ENCODE measurements at regions not wholly inside any gene's neighbourhood (a gene's known extent, or its start where the extent isn't known, plus 50 kb on each side); places are given as distances from the start of the nearest gene placed in this dataset.

DNA sequence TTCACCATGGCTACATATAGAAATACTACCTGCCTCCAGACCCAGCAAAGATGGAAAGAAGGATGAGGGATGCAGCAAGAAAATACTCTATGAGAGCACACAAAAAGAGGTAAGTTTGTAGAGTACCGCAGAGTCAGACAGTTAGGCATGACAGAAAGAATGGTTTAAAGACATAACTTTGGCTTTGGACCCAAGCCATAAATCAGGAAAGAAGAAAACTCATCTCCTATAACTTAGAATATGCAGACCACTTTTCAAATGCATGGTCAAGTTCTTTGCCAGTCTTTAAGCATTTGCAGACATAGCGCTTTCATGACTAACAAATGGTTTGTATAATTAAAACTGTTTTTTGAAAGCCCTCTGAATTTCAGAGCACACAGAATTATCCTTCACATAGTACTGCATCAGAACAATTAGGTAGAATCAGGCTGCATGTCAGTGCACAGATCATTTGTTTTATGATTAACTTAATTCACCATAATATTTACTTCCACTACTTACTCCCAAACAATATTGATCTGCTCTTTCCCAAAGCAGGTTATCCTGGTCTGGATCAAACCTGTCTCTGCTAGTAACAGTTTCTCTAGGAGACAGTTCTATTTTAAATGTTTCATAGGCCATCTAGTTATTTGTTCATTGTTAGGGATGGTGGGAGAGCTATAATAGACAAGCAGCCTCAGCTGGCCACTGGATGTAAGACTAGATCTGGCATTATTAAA lies 280.7 kb upstream of the NR5A2 start:
- DNase-seq: no peak

DNA sequence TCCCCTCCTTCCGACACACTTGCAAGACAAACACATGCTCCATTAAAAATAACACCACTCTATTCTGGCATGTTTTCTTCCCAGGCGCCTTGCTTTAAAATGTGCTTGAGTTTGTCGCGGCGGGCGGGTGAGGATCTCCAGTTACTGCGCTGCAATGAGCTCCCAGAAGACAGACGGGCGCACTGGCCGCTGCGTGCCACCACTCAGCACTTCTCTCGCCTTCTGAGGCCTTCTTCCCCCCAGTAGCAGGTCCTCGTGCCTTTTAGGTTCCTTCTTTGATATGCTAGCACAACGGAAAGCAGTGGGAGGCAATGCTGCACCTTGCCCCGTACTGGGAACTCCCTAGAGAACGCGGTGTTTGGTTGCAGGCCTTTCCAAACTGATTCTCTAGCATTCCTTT lies 279.5 kb upstream of the NR5A2 start:
- DNase-seq: peak; percentile 67

DNA sequence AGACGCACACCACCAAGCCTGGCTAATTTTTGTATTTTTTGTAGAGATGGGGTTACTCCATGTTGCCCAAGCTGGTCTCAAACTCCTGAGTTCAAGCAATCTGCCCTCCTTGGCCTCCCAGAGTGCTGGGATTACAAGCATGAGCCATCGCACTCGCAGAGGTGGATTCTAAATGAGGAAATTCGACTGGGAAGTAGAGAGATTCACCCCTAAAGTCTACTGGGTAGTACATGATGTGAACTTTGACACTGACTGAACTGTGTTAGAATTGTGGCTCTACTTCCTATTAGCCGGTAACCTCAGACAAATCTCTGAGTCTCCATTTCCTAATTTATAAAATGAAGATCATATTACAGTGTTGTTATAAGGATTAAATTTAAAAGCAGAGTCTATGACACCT lies 276.0 kb upstream of the NR5A2 start:
- no peak for DNase-seq

DNA sequence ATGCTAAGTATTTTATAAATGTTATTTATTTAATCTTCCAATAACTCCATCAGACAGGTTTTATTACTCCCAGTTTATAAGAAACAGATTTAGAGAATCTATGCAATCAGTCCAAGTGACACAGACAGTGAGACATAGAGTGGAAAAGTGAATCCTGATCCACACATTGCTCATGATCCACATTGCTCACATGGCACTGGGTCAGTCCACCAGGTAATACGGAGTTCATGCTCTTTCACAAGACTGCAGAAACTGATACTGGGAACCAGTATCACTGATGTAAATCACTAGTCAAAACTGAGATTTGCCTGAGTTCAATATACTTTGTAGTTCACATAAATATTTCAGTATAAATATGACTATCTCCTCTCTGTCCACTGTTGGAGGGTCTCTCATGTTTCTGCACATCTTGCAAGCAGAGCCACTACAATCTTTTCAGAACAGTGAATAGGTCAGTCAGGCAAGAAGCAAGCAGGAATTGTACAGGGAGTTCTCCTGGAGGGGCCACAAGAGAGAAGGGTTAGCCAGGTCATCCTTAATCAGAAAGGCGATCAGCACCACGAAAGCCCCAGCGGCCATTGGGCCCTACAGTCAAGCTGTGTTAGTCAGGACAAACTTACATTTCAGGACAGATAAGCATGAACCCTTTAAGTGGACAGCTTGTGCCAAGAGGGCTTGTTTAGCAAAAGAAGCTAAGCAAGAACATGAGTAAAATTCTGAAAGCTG lies 275.4 kb upstream of the NR5A2 start:
- no peak for DNase-seq

DNA sequence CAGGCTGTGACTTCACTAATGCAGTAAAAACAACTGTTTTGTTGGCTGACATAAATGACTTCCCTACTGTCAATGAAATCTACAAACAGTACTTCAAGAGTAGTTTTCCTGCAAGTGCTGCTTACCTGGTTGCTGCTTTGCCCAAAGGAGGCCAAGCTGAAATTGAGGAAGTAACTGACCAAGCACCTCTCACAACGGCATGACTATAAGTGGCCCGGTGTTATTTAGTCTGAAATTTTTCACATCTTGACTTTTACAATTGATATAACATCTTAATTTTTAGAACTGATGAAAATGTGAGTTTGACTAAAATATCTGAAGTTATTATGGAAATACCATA lies 274.9 kb upstream of the NR5A2 start:
- no peak for DNase-seq

DNA sequence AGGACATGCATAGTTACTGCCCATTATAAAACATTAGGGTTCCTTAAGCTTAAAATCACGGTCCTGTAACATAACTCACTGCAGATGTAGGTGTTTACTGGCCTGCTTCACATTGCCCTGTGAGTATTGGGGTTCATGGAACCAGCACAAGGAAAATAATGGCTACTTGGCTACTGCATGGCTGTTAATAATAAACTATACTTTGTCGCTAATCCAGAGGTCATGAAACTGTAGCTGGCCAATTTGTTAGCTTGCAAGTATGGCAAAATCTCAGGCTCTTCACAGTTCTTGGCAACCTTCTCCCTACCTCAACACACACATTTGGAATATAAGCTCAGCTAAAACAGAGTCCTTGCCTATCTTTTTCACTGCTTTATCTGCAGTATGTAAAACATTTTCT lies 274.0 kb upstream of the NR5A2 start:
- DNase-seq: no peak

DNA sequence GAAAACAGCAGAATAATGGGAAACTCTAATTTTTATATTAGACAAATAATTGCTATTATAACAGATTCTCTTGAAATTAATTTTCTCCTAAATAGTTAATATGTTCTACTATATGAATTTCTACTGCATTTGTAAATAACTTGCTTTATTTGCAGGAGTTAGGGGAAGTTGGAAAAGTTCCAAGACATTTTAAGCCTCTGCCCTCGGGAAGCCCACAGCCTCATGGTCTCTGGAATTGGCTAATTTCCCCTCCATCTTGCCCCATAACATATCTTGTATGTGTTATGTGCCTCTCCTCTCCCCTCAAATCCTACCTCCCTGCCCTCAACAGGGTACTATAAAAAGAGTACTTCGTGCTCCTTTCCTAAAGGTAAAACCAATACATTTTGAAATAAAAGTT lies 271.4 kb upstream of the NR5A2 start:
- no peak for DNase-seq

DNA sequence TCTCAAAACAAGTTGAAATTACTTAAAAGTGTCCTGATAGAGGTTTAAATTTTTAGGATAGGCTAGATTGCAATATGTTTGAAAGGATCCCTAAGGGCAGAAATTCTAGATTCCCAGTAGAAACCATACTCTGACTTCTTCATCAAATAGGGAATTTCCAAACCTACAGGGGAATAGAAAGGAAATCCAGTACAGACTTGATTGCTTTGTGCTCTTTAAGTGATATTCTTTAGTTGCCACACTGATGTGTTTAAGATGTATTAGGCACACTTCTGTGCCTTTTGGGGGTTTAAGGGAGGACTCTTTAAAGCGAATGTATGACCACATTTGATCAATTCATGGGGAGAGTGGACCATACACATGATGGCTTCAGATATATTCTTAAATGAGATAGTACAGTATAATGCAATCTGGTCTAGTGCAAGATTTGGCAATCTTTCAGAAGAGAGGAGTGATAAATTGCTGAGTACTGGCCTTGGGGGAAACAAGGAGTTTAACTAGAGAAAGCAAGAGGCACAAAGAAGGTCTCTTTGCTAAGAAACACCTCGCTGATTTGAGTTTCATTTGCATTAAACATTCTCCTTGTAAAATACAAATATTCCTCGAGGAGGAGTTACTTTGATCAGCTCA lies 268.8 kb upstream of the NR5A2 start:
- DNase-seq: no peak

DNA sequence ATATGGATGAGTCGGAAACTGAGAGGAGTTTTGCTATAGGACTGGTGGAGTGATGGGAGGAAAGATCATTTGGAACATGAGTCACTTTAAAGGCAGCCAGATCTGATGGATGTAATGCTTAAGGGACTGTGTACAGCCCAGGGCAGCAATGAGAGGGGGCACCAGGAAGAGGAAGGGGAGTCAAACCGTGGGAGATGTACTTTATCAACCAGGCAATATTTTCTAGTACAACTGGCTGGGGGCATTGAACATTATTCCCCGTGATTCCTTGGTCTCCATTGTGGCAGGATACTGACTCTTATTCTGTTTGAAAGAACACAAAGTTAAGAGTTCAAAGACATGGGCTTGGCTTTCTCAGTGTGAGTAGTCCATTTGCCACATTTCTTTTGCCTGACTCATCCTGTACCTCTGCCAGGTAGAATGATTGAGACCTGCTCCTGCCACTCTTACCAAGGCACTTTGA lies 268.2 kb upstream of the NR5A2 start:
- DNase-seq: no peak

DNA sequence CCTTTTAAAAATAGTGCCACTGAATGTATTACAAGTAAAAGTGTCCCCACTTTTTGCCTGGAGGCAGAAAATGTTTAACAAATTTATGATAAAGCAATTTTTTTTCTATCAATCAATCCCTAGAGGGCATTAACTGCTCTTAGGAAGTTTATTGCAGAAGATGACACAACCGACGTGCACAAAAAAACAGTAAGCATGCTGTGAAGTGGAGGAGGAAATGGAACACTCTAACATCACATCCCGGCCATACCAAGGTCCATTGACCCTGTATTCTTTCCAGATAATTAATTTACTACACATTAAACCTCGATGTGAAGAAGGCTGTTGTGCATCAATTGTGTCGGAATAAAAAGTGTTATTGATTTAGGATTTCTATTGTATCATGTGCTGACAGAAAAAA lies 264.9 kb upstream of the NR5A2 start:
- DNase-seq: peak; percentile 22

DNA sequence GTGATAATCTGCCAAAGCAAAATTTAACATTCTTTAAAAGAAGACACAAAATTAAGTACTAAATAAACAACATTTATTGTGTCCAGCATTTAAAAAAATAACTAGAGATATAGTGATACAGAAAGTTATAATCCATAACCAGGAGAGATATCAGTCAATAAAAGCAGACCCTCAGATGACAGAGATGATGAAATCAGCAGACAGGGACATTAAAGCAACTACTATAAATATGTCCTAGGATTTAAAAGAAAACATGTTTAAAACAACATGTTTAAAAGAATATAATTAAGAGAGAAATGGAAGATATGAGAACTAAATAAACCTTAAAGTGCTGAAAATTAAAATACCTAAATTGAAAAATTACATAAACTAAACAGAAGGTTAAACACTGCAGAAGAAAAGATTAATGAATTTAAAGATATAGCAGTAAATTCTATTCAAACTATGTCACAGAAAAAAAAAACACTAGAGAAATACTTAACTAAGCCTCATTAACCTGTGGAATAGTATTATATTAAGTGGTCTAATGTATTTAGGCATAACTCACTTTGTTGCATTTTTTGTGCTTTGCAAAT lies 261.2 kb upstream of the NR5A2 start:
- DNase-seq: no peak

DNA sequence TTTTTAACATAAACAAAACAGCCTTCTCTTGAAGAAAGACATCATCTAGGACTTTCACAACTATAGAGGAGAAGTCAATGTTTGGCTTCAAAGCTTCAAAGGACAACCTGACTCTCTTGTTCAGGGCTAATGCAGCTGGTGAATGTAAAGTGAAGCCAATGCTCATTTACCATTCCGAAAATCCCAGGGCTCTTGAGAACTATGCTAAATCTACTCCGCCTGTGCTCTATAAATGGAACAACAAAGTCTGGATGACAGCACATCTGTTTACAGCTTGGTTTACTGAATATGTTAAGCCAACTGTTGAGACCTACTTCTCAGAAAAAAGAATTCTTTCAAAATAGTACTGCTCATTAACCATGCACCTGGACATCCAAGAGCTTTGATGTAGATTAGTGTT lies 259.8 kb upstream of the NR5A2 start:
- DNase-seq: no peak

DNA sequence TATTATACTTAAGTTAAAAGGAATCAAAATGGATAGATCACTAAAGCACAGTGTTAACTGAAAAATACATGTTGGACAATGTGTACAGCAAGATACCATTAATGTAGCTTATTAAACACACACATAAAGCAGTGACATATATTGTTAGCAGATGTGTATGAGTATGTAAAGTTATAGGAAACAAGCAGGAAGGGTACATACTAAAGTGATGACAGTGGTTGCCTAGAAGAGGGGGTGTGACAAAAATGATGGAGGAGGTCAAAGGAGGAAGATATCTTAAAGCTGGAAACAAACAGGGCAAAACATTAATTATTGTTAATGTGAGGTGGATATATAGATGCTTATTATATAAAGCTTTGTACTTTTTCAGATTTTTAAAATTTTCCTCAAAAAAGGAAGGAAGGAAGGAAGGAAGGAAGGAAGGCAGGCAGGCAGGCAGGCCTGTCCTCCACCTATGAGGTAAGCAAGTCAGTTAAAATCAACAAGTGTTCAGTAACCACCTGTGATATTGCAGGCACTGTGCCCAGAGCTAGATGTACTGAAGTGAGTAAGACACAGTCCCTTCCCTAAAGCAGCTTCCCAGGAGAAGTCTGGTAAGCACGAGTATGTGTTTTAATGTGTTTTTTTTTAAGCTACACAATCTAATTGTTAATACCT lies 252.9 kb upstream of the NR5A2 start:
- DNase-seq: no peak

DNA sequence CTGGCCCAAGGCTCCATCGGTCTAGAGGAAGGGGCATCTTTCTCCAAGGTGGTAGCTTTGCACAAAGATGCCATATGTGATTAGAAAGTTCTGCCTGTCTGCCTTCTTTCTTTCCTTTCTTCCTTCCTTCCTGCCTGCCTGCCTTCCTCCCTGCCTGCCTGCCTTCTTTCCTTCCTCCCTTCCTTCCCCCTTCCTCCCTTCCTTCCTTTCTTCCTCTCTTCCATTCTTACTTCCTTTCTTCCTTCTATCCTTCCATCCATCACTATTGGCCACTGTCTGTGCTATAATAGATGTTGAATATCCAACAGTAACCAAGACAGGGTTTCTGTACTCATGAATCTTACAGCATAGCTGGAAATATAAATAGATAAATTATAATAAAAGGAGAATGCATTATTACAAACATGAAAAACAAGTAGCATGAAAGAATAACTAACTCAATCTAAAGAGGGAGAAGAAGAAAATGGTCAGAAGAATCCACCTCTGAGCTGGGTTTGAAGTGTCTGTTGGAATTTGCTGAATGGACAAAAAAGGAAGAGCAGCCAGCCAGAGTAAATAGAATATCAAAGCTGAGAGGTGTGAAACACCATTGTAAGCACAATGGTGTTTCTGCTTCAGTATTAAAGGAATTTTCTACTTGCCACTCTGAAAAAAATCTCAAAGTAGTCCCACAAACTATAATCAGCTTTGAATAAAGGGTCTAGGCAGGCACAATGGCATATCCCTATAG lies 250.6 kb upstream of the NR5A2 start:
- DNase-seq: no peak

DNA sequence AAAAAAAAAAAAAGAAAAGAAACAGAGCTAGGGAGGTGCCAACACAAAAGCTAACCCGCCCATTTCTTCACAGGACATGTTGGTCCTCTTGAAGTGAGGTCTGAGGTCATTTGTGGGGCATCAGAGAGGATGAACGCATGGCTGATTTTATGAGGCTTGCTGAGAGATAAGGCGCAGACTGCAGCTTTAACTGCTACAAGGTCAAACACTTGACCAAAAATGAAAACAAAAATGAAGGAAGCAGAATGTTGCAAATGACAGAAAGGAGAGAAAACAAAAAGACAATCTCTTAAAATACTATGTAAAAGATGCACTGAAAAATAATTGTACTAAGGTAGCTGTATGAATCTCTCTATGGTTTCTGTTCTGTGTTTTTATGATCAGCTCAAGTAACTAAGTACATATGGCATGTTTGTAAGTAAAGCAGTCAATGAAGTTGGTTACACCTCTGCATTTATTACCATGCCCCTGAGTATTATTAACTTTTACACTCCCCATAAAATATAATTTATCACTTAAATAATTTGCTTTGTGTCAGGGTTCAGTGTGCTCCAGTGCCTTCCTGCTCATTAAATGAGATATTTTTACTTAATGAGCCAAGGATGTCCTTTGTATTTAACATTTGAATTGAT lies 249.1 kb upstream of the NR5A2 start:
- peak; percentile 39 for DNase-seq

DNA sequence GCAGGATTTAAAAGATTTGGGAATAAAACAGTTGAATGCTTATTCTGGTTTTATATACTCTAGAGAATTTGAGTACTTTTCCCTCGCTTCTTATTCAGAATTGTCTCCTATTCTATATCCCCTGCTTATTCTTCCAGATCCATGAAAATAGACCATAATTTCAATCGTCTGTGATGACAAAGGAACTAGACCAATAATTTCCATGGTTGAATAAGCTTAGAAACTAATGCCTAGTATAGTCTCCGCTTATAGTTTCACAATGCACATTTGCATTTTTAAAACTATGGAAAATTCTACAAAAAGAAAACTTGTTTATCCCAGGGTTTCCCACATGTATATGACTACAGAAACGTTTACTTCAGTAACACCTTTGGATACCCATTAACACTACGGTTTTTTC lies 247.4 kb upstream of the NR5A2 start:
- DNase-seq: no peak

DNA sequence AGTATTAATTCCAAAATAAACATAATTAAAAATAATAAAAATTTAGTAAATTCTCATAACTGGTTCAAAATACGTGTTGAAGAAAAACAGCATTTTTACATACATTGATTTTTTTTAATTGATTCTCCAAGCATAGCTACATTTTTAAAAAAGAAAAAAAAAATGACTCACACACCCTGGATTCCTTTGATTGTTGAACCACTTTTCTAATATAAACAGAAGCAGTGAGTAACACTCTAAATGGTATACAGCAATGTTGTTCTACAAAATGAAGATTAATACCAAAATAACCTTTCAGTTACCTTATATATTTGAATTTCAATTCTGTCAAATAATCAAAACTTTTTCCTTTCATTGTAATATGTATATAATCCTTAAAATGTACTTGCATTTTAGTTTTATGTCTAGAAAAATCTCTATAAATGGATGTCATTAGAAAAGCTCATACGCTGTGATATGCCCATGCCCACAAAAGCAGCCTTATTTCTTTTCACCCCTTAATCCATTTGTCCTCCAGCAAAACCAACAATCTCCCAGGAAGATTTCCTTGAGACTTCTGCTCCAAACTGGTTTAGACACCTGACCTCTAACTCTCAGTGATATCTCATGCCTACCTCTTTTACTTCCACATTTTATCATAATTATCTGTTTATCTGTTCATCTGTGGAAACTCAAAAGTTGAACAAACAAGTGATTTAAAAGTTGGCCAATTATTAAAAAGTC lies 246.4 kb upstream of the NR5A2 start:
- DNase-seq: no peak

DNA sequence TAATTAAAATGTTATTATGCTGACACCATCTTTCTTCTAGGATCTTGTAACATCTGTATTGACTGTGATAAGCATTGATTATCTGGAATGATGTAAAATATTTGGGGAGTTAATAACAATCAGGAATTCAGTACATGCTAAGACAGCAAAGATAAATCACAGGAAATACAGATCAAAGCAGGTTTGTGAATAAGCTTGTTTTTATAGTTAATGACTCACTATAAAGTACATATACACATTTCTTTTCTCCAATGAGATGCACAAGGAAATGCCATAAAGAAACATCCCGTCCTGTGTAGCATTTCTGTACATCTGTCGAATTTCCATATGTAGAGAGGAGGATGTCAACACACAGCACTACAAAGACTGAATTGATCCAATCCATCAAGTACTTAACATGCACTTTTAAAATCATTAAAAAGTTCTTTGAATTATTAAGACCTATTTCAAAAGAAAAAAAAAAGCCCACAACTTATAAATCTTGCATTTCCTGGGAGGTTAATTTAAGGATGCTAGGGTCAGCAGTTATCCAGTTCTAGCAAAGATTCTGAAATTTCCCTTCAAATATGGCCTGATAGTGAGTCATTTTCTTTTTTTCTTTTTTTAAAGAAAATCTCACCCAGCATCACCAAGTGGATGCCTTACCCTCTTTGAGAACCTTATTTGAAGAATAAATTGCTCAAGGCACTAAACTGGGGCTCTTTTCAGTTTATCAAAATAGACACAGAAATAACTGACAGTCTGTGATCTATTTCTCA lies 243.2 kb upstream of the NR5A2 start:
- DNase-seq: no peak

DNA sequence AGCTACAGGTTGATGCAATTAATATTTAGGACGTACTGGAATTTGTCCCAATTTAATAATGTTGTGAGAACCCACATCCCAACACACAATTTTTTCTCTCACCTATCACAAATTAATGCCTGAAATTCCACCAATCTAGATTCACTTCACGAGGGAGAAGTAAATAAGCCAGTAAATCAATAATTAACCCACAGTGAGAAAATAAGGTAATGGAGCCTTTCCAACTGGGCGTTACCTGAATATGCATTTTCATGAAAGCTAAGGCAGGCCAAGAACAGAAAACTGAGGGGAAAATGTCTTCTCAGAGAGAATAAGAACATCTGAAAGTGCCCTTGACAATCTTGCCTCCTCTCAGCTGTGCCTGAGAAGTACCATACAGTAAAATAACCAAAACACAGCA lies 240.8 kb upstream of the NR5A2 start:
- no peak for DNase-seq

DNA sequence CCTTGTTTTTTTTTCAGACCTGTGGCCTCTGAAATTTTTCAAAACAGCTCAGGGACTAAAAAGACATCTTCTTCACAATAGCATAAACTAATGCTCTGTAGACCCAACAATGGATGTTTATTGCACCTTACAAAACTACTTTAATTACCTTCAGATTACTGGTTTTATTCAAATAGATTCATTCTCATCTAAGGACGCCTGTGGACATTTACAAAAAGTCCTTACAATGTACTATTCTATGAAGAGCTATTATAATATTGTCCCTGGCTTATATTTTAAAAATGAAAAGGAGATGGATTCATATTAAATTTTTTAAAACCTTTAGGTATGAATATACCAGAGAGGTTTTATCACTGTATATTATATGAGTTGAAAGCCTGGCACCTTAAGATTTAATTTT lies 238.4 kb upstream of the NR5A2 start:
- DNase-seq: no peak
